ENCODE measurements at regions not wholly inside any gene's neighbourhood (a gene's known extent, or its start where the extent isn't known, plus 50 kb on each side); places are given as distances from the start of the nearest gene placed in this dataset.

DNA sequence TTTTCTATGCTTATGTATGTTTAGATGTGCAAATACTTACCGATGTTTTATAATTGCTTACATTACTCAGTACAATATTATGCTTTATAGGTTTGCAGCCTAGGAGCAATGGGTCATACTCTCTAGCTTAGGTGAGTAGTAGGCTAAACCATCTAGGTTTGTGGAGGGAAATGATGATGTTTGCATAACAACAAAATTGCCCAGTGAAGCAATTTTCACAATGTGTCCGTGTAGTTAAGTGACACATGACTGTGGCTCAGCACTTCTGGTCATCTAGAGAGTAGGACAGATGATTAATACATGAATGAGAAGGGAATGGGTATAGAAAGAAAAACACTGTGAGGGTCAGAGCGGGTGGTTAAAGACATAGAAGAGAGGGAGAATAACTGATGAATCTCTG, 2116.2 kb upstream of the PIK3C3 start:
- DNase-seq (ENCODE audit: low read depth): no peak

DNA sequence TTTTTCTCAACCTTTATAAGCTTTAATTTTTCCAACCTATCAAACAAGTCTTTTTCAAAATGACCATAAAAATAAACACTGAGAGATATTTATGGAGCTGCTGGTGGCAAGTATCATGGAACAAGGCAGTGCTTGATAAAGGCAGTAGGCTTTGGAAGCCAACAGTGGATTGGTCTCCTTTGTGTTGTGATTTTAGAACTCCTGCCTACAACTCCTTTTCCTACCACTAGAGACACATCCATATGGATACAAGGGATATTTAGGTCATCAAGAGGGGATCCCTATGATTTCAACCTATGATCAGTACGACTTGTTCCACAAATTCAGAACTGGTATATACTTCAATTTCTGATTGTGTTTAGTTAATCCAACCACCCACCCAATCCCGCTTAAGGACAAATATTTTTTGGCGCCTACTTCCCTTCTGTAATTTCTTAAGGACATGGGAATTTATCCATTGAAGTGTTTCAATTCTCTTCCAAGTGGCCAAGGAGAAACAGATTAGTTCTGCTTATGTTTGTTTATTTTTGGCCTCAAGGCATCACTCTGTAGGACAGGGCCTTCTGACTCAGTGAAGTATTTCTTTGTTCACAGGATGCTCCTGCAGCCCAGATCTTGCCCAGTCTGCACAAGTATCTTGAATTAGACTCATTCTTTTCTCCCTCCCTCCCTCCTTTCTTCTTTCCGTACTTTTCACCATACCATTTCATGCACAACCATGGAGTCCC, 2119.6 kb upstream of the PIK3C3 start:
- no peak overlapping the region for H3K4me3 ChIP-seq (ENCODE audit: low read depth, low read length)
- no peak for DNase-seq (ENCODE audit: low read depth)

More for the DNA sequence above, 2116.2 kb upstream of the PIK3C3 start:
- H3K4me3 ChIP-seq (ENCODE audit: low read depth, low read length): no peak overlapping the region
- TF ChIP-seq CTCF (IDR thresholded peaks at IDR 0.05; ENCODE audit: insufficient read depth, low read depth, low read length): no peak

DNA sequence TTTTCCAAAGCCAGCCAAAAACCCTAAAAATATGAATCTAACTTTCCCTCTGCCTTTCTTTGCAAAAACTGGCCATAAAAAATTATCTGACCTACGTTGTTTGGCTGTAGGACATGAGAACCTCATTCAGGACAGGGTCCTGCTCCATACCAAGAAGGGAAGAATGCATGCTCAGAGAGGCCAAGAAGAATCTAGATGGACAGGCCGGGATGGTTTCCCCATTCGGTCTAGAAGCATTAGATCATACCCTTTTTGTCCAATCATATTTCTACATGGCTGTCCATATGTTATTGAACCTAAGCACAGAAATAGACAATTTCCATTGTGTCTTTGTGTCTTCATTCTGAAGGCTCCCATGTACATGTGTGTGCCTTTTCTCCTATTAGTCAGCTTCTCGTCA, 2120.4 kb upstream of the PIK3C3 start:
- no peak for TF ChIP-seq CTCF (IDR thresholded peaks at IDR 0.05; ENCODE audit: insufficient read depth, low read depth, low read length)
- H3K4me3 ChIP-seq (ENCODE audit: low read depth, low read length): no peak overlapping the region
- DNase-seq (ENCODE audit: low read depth): no peak

More for the DNA sequence above, 2119.6 kb upstream of the PIK3C3 start:
- TF ChIP-seq CTCF (IDR thresholded peaks at IDR 0.05; ENCODE audit: insufficient read depth, low read depth, low read length): peak; percentile 18

DNA sequence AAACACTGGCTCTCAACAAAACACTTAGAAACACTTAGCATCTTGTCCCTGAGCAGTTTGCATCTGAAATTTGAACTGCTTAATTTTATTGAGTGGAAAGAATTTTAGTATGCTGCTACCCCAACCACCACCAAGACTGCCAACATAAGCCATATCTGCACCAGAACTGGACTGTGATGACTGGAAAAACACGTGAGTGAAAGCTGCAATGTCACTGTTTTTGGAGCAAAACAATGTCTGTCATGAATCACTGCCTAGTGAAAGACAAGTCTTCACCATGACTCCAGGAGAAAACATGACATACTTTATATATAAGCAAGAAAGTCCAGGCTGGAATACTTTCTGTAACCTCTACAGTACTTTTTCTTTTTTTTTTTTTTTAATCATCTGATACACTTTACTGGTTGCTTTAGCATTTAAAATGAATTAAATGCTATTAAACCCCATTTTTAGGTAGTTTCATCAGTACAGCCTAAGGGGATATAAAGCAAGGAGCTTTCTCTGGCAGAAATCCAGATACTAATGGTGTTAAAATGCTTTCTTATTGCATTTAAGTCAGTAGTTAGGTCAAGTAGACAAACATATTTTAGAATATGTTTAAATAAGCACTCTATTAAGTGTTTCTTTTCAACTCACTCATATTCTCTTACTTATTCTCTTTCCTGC, 2129.4 kb upstream of the PIK3C3 start:
- no peak overlapping the region for H3K4me3 ChIP-seq (ENCODE audit: low read depth, low read length)
- DNase-seq (ENCODE audit: low read depth): no peak
- no peak for TF ChIP-seq CTCF (IDR thresholded peaks at IDR 0.05; ENCODE audit: insufficient read depth, low read depth, low read length)

GRCh38 chr18:39806525-39806924, 2148.5 kb upstream of the PIK3C3 start:
- TF ChIP-seq CTCF (IDR thresholded peaks at IDR 0.05; ENCODE audit: insufficient read depth, low read depth, low read length): no peak
- peak; percentile 28 for DNase-seq (ENCODE audit: low read depth)
- no peak overlapping the region for H3K4me3 ChIP-seq (ENCODE audit: low read depth, low read length)

GRCh38 chr18:39805218-39805617, 2149.8 kb upstream of the PIK3C3 start:
- no peak overlapping the region for H3K4me3 ChIP-seq (ENCODE audit: low read depth, low read length)
- no peak for DNase-seq (ENCODE audit: low read depth)
- TF ChIP-seq CTCF (IDR thresholded peaks at IDR 0.05; ENCODE audit: insufficient read depth, low read depth, low read length): no peak

All from fibroblast of villous mesenchyme (primary cell).